HEK293 (cell line): ENCODE measurements at regions not wholly inside any gene's neighbourhood (a gene's known extent, or its start where the extent isn't known, plus 50 kb on each side); places are given as distances from the start of the nearest gene placed in this dataset.

ENCODE experiments used
- CTCF ChIA-PET: fragments of 350-600 bp; formaldehyde crosslinking; extraction: SDS; loops from one replicate; lab custom pipeline; 2021; ENCODE audit warnings: antibody characterized with exemption; lab: Yijun Ruan, JAX
- POLR2A ChIA-PET: fragments of 300-600 bp; formaldehyde crosslinking; extraction: SDS; loops from one replicate; lab custom pipeline; 2020; ENCODE audit warnings: antibody characterized with exemption, inconsistent platforms; lab: Yijun Ruan, JAX
- H3K27ac ChIP-seq: fragments of 200-500 bp; sonication (Bioruptor generic); 2 replicates; pipeline ENCODE4 v1.5.1; 2014; ENCODE audit warnings: low read depth, low read length, control low read depth, inconsistent platforms; ENCODE audit errors: extremely low read depth
- H3K36me3 ChIP-seq, 2 experiments: fragments of 200-500 bp in 1 of 2; sonication (Bioruptor generic) in 1 of 2; 1 replicate in 1 of 2; 2 replicates in 1 of 2; pipeline ENCODE4 v1.5.1; 2014 to 2017; ENCODE audit warnings: inconsistent platforms in 2 of 2, low read length in 2 of 2; ENCODE audit not compliant: control insufficient read depth in 2 of 2, insufficient read depth in 1 of 2
- H3K4me1 ChIP-seq: fragments of 200-500 bp; sonication (Bioruptor generic); 2 replicates; pipeline ENCODE4 v1.5.1; 2014; ENCODE audit warnings: mild to moderate bottlenecking, low read length, inconsistent platforms; ENCODE audit not compliant: control insufficient read depth, insufficient read depth
- H3K4me3 ChIP-seq: 2 replicates; pipeline ENCODE4 v1.5.1; 2011; ENCODE audit warnings: low read depth, mild to moderate bottlenecking, control low read depth, low read length, moderate library complexity
- H3K9me3 ChIP-seq: fragments of 200-500 bp; sonication (Bioruptor generic); 2 replicates; pipeline ENCODE4 v1.5.1; 2014; ENCODE audit warnings: low read depth, low read length, inconsistent platforms; ENCODE audit not compliant: control insufficient read depth, insufficient read depth
- BCL11A ChIP-seq: fragments of 450-650 bp; formaldehyde crosslinking; IDR thresholded peaks from 2 replicates; pipeline ENCODE4 v1.5.1; 2016; ENCODE audit warnings: low read depth, missing biosample characterization, missing genetic modification characterization
- BCL11B ChIP-seq: fragments of 450-650 bp; formaldehyde crosslinking; IDR thresholded peaks from 2 replicates; pipeline ENCODE4 v1.5.1; 2016; ENCODE audit warnings: low read depth, missing biosample characterization, missing genetic modification characterization
- GFI1B ChIP-seq: fragments of 450-650 bp; formaldehyde crosslinking; IDR thresholded peaks from 2 replicates; pipeline ENCODE4 v1.5.1; 2016; ENCODE audit warnings: missing biosample characterization, missing genetic modification characterization
- GLI4 ChIP-seq: fragments of 450-650 bp; formaldehyde crosslinking; IDR thresholded peaks from 2 replicates; pipeline ENCODE4 v1.5.1; 2016; ENCODE audit warnings: missing biosample characterization, missing genetic modification characterization
- HOXC10 ChIP-seq: sonication (generic); formaldehyde crosslinking; IDR thresholded peaks from 2 replicates; pipeline ENCODE4 v1.8.1; 2023; ENCODE audit warnings: mild to moderate bottlenecking, missing genetic modification reagents
- KLF1 ChIP-seq: fragments of 450-650 bp; formaldehyde crosslinking; IDR thresholded peaks from 2 replicates; pipeline ENCODE4 v1.5.1; 2016; ENCODE audit warnings: missing biosample characterization, missing genetic modification characterization
- KLF9 ChIP-seq: fragments of 450-650 bp; formaldehyde crosslinking; IDR thresholded peaks from 2 replicates; pipeline ENCODE4 v1.5.1; 2016; ENCODE audit warnings: missing biosample characterization, missing genetic modification characterization, low read depth
- MZF1 ChIP-seq: fragments of 450-650 bp; formaldehyde crosslinking; IDR thresholded peaks from 2 replicates; pipeline ENCODE4 v1.5.1; 2017; ENCODE audit warnings: missing biosample characterization, missing genetic modification characterization, borderline replicate concordance
- ZBTB7A ChIP-seq: fragments of 450-650 bp; formaldehyde crosslinking; IDR thresholded peaks from 2 replicates; pipeline ENCODE4 v1.5.1; 2016; ENCODE audit warnings: low read depth, missing biosample characterization, missing genetic modification characterization
- ZEB2 ChIP-seq: fragments of 450-650 bp; formaldehyde crosslinking; IDR thresholded peaks from 2 replicates; pipeline ENCODE4 v1.5.1; 2016; ENCODE audit warnings: missing biosample characterization, missing genetic modification characterization
- ZFHX2 ChIP-seq: fragments of 450-650 bp; formaldehyde crosslinking; conservative IDR thresholded peaks from 2 replicates; pipeline ENCODE4 v1.5.1; 2016; ENCODE audit warnings: missing biosample characterization, missing genetic modification characterization
- ZNF169 ChIP-seq: fragments of 450-650 bp; formaldehyde crosslinking; IDR thresholded peaks from 2 replicates; pipeline ENCODE4 v1.5.1; 2016; ENCODE audit warnings: missing biosample characterization, missing genetic modification characterization
- ZNF175 ChIP-seq: fragments of 450-650 bp; formaldehyde crosslinking; IDR thresholded peaks from 2 replicates; pipeline ENCODE4 v1.5.1; 2016; ENCODE audit warnings: missing biosample characterization, missing genetic modification characterization
- ZNF221 ChIP-seq: fragments of 450-650 bp; formaldehyde crosslinking; IDR thresholded peaks from 2 replicates; pipeline ENCODE4 v1.5.1; 2017; ENCODE audit warnings: missing biosample characterization, missing genetic modification characterization, borderline replicate concordance
- ZNF223 ChIP-seq: fragments of 450-650 bp; formaldehyde crosslinking; IDR thresholded peaks from 2 replicates; pipeline ENCODE4 v1.5.1; 2016; ENCODE audit warnings: missing biosample characterization, missing genetic modification characterization
- ZNF248 ChIP-seq: fragments of 450-650 bp; formaldehyde crosslinking; IDR thresholded peaks from 2 replicates; pipeline ENCODE4 v1.5.1; 2017; ENCODE audit warnings: missing biosample characterization, missing genetic modification characterization
- ZNF350 ChIP-seq: fragments of 450-650 bp; formaldehyde crosslinking; IDR thresholded peaks from 2 replicates; pipeline ENCODE4 v1.5.0; 2017; ENCODE audit warnings: missing biosample characterization, mild to moderate bottlenecking, missing genetic modification characterization
- ZNF426 ChIP-seq: fragments of 450-650 bp; formaldehyde crosslinking; IDR thresholded peaks from 2 replicates; pipeline ENCODE4 v1.5.1; 2017; ENCODE audit warnings: missing biosample characterization, missing genetic modification characterization, mild to moderate bottlenecking, inconsistent platforms, moderate library complexity
- ZNF473 ChIP-seq: fragments of 450-650 bp; formaldehyde crosslinking; IDR thresholded peaks from 2 replicates; pipeline ENCODE4 v1.5.1; 2017; ENCODE audit warnings: missing biosample characterization, missing genetic modification characterization
- ZNF529 ChIP-seq: fragments of 450-650 bp; formaldehyde crosslinking; IDR thresholded peaks from 2 replicates; pipeline ENCODE4 v1.5.1; 2017; ENCODE audit warnings: missing genetic modification characterization, missing biosample characterization; ENCODE audit not compliant: insufficient replicate concordance
- ZNF544 ChIP-seq: fragments of 450-650 bp; formaldehyde crosslinking; IDR thresholded peaks from 2 replicates; pipeline ENCODE4 v1.5.0; 2017; ENCODE audit warnings: missing biosample characterization, missing genetic modification characterization
- ZNF549 ChIP-seq: fragments of 450-650 bp; IDR thresholded peaks from 2 replicates; pipeline ENCODE4 v1.5.1; 2018; ENCODE audit warnings: missing biosample characterization, missing genetic modification characterization, mild to moderate bottlenecking, inconsistent platforms, moderate library complexity
- ZNF558 ChIP-seq: fragments of 450-650 bp; formaldehyde crosslinking; IDR thresholded peaks from 2 replicates; pipeline ENCODE4 v1.5.1; 2016; ENCODE audit warnings: missing biosample characterization, missing genetic modification characterization
- ZNF600 ChIP-seq: fragments of 450-650 bp; formaldehyde crosslinking; IDR thresholded peaks from 2 replicates; pipeline ENCODE4 v1.5.1; 2016; ENCODE audit warnings: missing biosample characterization, missing genetic modification characterization
- ZNF624 ChIP-seq: fragments of 450-650 bp; formaldehyde crosslinking; IDR thresholded peaks from 2 replicates; pipeline ENCODE4 v1.5.1; 2017; ENCODE audit warnings: missing biosample characterization, missing genetic modification characterization
- ZSCAN16 ChIP-seq: fragments of 450-650 bp; formaldehyde crosslinking; IDR thresholded peaks from 2 replicates; pipeline ENCODE4 v1.5.1; 2016; ENCODE audit warnings: missing biosample characterization, missing genetic modification characterization
- ZSCAN23 ChIP-seq: fragments of 450-650 bp; formaldehyde crosslinking; IDR thresholded peaks from 2 replicates; pipeline ENCODE4 v1.5.1; 2016; ENCODE audit warnings: missing biosample characterization, missing genetic modification characterization
- ZXDB ChIP-seq: fragments of 450-650 bp; formaldehyde crosslinking; IDR thresholded peaks from 2 replicates; pipeline ENCODE4 v1.5.1; 2016; ENCODE audit warnings: missing biosample characterization, missing genetic modification characterization
- TF ChIP-seq, protein P1 (sequence below): fragments of 450-650 bp; formaldehyde crosslinking; IDR thresholded peaks from 2 replicates; pipeline ENCODE4 v1.5.1; 2016; ENCODE audit warnings: missing biosample characterization, missing genetic modification characterization
- TF ChIP-seq, protein P2 (sequence below): fragments of 450-650 bp; formaldehyde crosslinking; IDR thresholded peaks from 2 replicates; pipeline ENCODE4 v1.5.1; 2017; ENCODE audit warnings: missing biosample characterization, missing genetic modification characterization
- TF ChIP-seq, protein P3 (sequence below): fragments of 450-650 bp; formaldehyde crosslinking; IDR thresholded peaks from 2 replicates; pipeline ENCODE4 v1.5.1; 2016; ENCODE audit warnings: missing biosample characterization, missing genetic modification characterization, borderline replicate concordance
- TF ChIP-seq, protein P4 (sequence below): fragments of 450-650 bp; formaldehyde crosslinking; IDR thresholded peaks from 2 replicates; pipeline ENCODE4 v1.5.1; 2017; ENCODE audit warnings: missing biosample characterization, missing genetic modification characterization

DNA sequence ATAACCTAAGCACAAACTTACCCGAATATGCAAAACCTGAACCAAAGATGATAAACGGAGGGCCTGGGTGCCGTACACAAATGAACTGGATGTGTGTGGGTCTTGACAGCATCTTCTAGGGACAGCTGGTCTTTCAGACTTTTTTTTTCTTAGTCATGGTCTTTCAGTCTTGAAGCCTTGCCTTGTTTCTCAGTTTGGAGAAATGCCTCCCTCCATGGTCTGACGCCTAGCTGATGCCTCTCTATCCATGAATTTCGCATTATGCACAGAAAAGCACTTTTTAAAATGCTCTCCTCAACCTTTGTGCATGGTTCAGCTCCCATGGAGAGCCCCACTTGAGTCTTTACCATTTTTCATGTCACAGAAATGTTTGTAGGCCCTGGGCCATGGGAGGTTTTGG lies 52.8 kb upstream of the LYRM9 start:
- Histone ChIP-seq H3K36me3 (no peaks in the 10 kb centered on the region), H3K4me1 (no peaks in the 10 kb centered on the region), H3K9me3 (no peaks in the 10 kb centered on the region), H3K27ac (no peak overlapping the region), H3K4me3 (no peak overlapping the region)
- POLR2A ChIA-PET, result no interaction called here
- CTCF ChIA-PET, result interaction anchor here (0.6 kb wide), 1 partner anchor 302 kb away, joined by 5 read pairs; no protein-coding TSS in a partner anchor
- no peak for TF ChIP-seq ZNF248 (tag by site-specific recombination)
- no peak for TF ChIP-seq ZNF473 (tag by site-specific recombination)
- no peak for TF ChIP-seq ZNF624 (tag by site-specific recombination)
- TF ChIP-seq ZNF549 (tag by site-specific recombination), result no peak
- no peak for TF ChIP-seq KLF1
- TF ChIP-seq ZNF350 (tag by site-specific recombination), result no peak
- TF ChIP-seq, protein P1, sequence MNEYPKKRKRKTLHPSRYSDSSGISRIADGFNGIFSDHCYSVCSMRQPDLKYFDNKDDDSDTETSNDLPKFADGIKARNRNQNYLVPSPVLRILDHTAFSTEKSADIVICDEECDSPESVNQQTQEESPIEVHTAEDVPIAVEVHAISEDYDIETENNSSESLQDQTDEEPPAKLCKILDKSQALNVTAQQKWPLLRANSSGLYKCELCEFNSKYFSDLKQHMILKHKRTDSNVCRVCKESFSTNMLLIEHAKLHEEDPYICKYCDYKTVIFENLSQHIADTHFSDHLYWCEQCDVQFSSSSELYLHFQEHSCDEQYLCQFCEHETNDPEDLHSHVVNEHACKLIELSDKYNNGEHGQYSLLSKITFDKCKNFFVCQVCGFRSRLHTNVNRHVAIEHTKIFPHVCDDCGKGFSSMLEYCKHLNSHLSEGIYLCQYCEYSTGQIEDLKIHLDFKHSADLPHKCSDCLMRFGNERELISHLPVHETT (tag by site-specific recombination), result no peak
- TF ChIP-seq ZNF221 (tag by site-specific recombination), result no peak
- no peak for TF ChIP-seq ZNF529
- TF ChIP-seq ZNF169, result no peak
- TF ChIP-seq BCL11B (tag by site-specific recombination), result no peak
- TF ChIP-seq, protein P2, sequence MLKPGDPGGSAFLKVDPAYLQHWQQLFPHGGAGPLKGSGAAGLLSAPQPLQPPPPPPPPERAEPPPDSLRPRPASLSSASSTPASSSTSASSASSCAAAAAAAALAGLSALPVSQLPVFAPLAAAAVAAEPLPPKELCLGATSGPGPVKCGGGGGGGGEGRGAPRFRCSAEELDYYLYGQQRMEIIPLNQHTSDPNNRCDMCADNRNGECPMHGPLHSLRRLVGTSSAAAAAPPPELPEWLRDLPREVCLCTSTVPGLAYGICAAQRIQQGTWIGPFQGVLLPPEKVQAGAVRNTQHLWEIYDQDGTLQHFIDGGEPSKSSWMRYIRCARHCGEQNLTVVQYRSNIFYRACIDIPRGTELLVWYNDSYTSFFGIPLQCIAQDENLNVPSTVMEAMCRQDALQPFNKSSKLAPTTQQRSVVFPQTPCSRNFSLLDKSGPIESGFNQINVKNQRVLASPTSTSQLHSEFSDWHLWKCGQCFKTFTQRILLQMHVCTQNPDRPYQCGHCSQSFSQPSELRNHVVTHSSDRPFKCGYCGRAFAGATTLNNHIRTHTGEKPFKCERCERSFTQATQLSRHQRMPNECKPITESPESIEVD, result no peak
- no peak for TF ChIP-seq ZNF600
- no peak for TF ChIP-seq ZNF544
- TF ChIP-seq ZSCAN23 (tag by site-specific recombination), result no peak
- no peak for TF ChIP-seq ZXDB (tag by site-specific recombination)
- TF ChIP-seq ZSCAN16 (tag by site-specific recombination), result no peak
- TF ChIP-seq ZNF426 (tag by site-specific recombination), result no peak
- no peak for TF ChIP-seq GFI1B (tag by site-specific recombination)
- TF ChIP-seq ZEB2 (tag by site-specific recombination), result no peak

DNA sequence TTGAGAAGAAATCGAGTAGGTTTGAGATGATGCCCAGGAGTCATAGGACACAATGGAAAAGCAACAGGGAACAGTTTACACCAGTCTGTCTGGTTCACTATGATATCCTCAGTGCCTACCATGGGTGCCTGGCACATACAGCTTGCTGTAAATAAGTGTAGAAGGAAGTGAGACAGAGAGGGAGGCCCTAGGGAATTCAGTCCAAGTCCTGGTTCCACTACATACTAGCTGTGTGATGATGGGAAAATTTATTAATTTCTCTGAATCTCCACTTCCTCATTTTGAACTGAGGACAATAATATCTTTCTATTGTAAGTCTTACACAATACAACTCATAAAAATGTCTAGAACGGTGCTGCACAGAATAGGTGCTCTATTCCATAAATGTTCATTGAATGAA lies 53.3 kb upstream of the LYRM9 start:
- ChIA-PET CTCF (interaction anchor here (0.6 kb wide), 1 partner anchor 301 kb away, joined by 5 read pairs; no protein-coding TSS in a partner anchor), POLR2A (no interaction called here)
- TF ChIP-seq ZNF223 (tag by site-specific recombination) (no peak), BCL11A (tag by site-specific recombination) (no peak), ZSCAN16 (tag by site-specific recombination) (no peak), HOXC10 (CRISPR knock-in tag) (no peak), MZF1 (tag by site-specific recombination) (no peak), ZNF175 (tag by site-specific recombination) (no peak), ZBTB7A (tag by site-specific recombination) (no peak), ZFHX2 (no peak), ZNF248 (tag by site-specific recombination) (no peak), ZNF558 (no peak), KLF9 (no peak), GLI4 (tag by site-specific recombination) (no peak)
- TF ChIP-seq, protein P3, sequence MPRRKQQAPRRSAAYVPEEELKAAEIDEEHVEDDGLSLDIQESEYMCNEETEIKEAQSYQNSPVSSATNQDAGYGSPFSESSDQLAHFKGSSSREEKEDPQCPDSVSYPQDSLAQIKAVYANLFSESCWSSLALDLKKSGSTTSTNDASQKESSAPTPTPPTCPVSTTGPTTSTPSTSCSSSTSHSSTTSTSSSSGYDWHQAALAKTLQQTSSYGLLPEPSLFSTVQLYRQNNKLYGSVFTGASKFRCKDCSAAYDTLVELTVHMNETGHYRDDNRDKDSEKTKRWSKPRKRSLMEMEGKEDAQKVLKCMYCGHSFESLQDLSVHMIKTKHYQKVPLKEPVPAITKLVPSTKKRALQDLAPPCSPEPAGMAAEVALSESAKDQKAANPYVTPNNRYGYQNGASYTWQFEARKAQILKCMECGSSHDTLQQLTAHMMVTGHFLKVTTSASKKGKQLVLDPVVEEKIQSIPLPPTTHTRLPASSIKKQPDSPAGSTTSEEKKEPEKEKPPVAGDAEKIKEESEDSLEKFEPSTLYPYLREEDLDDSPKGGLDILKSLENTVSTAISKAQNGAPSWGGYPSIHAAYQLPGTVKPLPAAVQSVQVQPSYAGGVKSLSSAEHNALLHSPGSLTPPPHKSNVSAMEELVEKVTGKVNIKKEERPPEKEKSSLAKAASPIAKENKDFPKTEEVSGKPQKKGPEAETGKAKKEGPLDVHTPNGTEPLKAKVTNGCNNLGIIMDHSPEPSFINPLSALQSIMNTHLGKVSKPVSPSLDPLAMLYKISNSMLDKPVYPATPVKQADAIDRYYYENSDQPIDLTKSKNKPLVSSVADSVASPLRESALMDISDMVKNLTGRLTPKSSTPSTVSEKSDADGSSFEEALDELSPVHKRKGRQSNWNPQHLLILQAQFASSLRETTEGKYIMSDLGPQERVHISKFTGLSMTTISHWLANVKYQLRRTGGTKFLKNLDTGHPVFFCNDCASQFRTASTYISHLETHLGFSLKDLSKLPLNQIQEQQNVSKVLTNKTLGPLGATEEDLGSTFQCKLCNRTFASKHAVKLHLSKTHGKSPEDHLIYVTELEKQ, result no peak
- TF ChIP-seq, protein P4, sequence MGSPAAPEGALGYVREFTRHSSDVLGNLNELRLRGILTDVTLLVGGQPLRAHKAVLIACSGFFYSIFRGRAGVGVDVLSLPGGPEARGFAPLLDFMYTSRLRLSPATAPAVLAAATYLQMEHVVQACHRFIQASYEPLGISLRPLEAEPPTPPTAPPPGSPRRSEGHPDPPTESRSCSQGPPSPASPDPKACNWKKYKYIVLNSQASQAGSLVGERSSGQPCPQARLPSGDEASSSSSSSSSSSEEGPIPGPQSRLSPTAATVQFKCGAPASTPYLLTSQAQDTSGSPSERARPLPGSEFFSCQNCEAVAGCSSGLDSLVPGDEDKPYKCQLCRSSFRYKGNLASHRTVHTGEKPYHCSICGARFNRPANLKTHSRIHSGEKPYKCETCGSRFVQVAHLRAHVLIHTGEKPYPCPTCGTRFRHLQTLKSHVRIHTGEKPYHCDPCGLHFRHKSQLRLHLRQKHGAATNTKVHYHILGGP, result no peak
- H3K36me3 ChIP-seq, result no peaks in the 10 kb centered on the region
- H3K4me1 ChIP-seq, result no peaks in the 10 kb centered on the region
- H3K4me3 ChIP-seq, result no peak overlapping the region
- no peak overlapping the region for H3K27ac ChIP-seq
- no peaks in the 10 kb centered on the region for H3K9me3 ChIP-seq
